HG02642 (cell line): ENCODE measurements at regions not wholly inside any gene's neighbourhood (a gene's known extent, or its start where the extent isn't known, plus 50 kb on each side); places are given as distances from the start of the nearest gene placed in this dataset.
"Not testable (repeated sequence)": the region's sequence is repeated elsewhere in the genome, so short reads cannot be mapped to it uniquely, and the experiment has no call there.

Experiments
- ATAC-seq: cut with Tn5 transposase; IDR thresholded peaks from one replicate; pipeline ENCODE4 v1.9.1; 2021; ENCODE audit warnings: mild to moderate bottlenecking; ENCODE audit not compliant: unreplicated experiment, poor library complexity

GRCh38 chr4:118410138-118410537 lies 57.3 kb upstream of the PRSS12 start:
- no peak for ATAC-seq

- no peak for ATAC-seq
Observed at GRCh38 chr4:118417325-118417724, 64.5 kb upstream of the PRSS12 start.

GRCh38 chr4:118417800-118418199 lies 65.0 kb upstream of the PRSS12 start:
- ATAC-seq = not testable (repeated sequence)

- ATAC-seq = not testable (repeated sequence)
Observed at GRCh38 chr4:118418396-118418795, 65.6 kb upstream of the PRSS12 start.

- ATAC-seq = not testable (repeated sequence)
Observed at GRCh38 chr4:118419626-118420025, 66.8 kb upstream of the PRSS12 start.

- ATAC-seq = not testable (repeated sequence)
Observed at GRCh38 chr4:118424062-118424461, 71.3 kb upstream of the PRSS12 start.

- ATAC-seq = not testable (repeated sequence)
Observed at GRCh38 chr4:118428881-118429280, 76.1 kb upstream of the PRSS12 start.

GRCh38 chr4:118432359-118432758 lies 79.6 kb upstream of the PRSS12 start:
- ATAC-seq = not testable (repeated sequence)

GRCh38 chr4:118433612-118434375 lies 81.0 kb upstream of the PRSS12 start:
- not testable (repeated sequence) for ATAC-seq

- not testable (repeated sequence) for ATAC-seq
Observed at GRCh38 chr4:118435415-118435814, 82.6 kb upstream of the PRSS12 start.

GRCh38 chr4:118442115-118442837 lies 89.5 kb upstream of the PRSS12 start:
- ATAC-seq = not testable (repeated sequence)

- ATAC-seq = not testable (repeated sequence)
Observed at GRCh38 chr4:118447397-118447796, 94.6 kb upstream of the PRSS12 start.

GRCh38 chr4:118454857-118455256 lies 102.1 kb upstream of the PRSS12 start:
- ATAC-seq = not testable (repeated sequence)

- not testable (repeated sequence) for ATAC-seq
Observed at GRCh38 chr4:118461435-118461834, 108.6 kb upstream of the PRSS12 start.

- ATAC-seq = not testable (repeated sequence)
Observed at GRCh38 chr4:118465831-118466230, 113.0 kb upstream of the PRSS12 start.

GRCh38 chr4:118474001-118474626 lies 121.3 kb upstream of the PRSS12 start:
- not testable (repeated sequence) for ATAC-seq

- ATAC-seq = not testable (repeated sequence)
Observed at GRCh38 chr4:118474771-118475170, 122.0 kb upstream of the PRSS12 start.

GRCh38 chr4:118475901-118476300 lies 123.1 kb upstream of the PRSS12 start:
- not testable (repeated sequence) for ATAC-seq

GRCh38 chr4:118477826-118478225 lies 125.0 kb upstream of the PRSS12 start:
- not testable (repeated sequence) for ATAC-seq

GRCh38 chr4:118485801-118486314 lies 133.1 kb upstream of the PRSS12 start:
- ATAC-seq = not testable (repeated sequence)

GRCh38 chr4:118492963-118493362 lies 140.2 kb upstream of the PRSS12 start:
- not testable (repeated sequence) for ATAC-seq
